PC-3 (cell line): ENCODE measurements at regions not wholly inside any gene's neighbourhood (a gene's known extent, or its start where the extent isn't known, plus 50 kb on each side); places are given as distances from the start of the nearest gene placed in this dataset.

ENCODE experiments used
- CTCF ChIP-seq: fragments of 300-600 bp; sonication (generic); conservative IDR thresholded peaks from 2 replicates; pipeline ENCODE4 v1.5.1; 2017; ENCODE audit warnings: antibody characterized with exemption, low read depth, mild to moderate bottlenecking, low read length
- EZH2phosphoT487 ChIP-seq: fragments of 300-600 bp; sonication (generic); IDR thresholded peaks from 2 replicates; pipeline ENCODE4 v1.6.1; 2018; ENCODE audit warnings: mild to moderate bottlenecking, antibody characterized with exemption, low read length, borderline replicate concordance

GRCh38 chr16:86958423-86958822 is 358.8 kb downstream of the C16orf95 start:
- no peak for TF ChIP-seq CTCF
- no peak for TF ChIP-seq EZH2phosphoT487
